CD4-positive, alpha-beta T cell treated with Interleukin-15 for 4 hours (primary cell): ENCODE measurements at regions not wholly inside any gene's neighbourhood (a gene's known extent, or its start where the extent isn't known, plus 50 kb on each side); places are given as distances from the start of the nearest gene placed in this dataset.
"Not testable (repeated sequence)": the region's sequence is repeated elsewhere in the genome, so short reads cannot be mapped to it uniquely, and the experiment has no call there.

Experiments
- DNase-seq: peaks from one replicate; pipeline ENCODE4 v3.0.0-alpha.2; 2020; ENCODE audit warnings: low spot score

DNA sequence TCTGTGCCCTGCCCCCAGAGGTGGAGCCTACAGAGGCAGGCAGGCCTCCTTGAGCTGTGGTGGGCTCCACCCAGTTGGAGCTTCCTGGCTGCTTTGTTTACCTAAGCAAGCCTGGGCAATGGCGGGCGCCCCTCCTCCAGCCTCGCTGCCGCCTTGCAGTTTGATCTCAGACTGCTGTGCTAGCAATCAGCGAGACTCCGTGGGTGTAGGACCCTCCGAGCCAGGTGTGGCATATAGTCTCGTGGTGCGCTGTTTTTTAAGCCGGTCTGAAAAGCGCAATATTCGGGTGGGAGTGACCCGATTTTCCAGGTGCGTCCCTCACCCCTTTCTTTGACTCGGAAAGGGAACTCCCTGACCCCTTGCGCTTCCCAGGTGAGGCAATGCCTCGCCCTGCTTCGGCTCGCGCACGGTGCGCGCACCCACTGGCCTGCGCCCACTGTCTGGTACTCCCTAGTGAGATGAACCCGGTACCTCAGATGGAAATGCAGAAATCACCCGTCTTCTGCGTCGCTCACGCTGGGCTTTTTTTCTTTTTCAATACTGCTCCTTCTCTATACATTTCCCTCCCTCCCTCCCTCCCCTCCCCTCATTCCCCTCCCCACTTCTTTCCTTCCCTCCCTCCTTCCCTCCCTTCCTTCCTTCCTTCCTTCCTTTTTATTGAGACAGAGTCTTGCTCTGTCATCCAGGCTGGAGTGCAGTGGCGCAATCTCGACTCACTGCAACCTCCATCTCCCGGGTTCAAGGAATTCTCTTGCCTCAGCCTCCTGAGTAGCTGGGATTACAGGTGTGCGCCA, 197.1 kb upstream of the TBL1XR1 start:
- DNase-seq: not testable (repeated sequence)

DNA sequence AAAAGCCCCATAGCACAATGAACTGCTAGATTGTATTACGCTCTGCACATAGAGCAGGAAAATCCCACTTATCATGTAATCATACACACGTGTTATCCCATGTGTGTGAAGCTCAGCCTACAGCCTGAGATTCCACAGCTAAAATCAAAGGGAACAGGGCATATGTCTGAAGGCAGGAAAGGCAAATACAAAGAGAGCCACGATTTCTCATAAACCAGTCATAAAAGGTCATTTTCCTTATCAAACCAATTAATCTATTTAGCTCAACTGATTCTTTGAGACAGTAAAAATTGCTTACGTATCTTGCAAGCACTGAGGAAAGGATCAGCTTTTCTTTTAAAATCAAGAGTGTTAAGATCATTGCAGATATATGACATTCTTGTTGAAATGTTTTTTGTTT, 199.5 kb upstream of the TBL1XR1 start:
- DNase-seq: no peak

DNA sequence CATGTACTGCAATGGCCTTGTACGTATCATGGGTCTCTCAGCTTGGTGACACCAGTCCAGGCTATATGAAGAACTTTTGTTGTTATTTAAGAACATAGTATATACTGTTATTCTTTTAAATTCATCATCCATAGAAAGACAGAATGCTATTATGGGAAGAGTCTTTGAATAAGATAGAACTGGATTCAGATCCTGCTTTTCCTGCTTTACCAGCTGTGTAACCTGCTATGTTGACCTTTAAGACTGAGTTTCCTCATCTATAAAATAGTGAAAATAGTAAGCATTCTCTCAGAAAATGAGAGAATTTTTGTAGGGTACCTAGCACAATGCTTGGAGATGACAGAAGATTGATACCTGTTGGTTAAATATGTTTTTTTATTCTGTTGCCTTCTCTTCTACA, 204.1 kb upstream of the TBL1XR1 start:
- DNase-seq: no peak

DNA sequence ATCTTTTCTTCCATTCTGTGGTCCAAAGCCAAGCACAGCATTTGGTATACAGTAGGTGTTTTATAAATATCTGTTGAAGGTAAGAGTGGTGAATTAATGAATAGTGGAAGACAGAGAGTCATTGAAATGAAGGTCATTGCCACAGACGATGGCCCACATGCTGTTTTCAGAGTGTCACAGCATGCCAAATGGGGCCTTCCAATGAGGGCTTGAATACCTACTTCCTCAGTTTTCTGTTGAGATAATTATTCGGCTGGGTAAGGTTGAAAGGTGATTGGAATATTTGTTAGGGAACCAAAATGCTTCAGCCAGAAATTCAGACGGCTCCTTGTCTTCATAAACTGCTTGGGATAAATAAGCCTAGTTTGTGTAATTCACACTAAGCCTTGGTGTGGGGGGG, 205.3 kb upstream of the TBL1XR1 start:
- DNase-seq: no peak

DNA sequence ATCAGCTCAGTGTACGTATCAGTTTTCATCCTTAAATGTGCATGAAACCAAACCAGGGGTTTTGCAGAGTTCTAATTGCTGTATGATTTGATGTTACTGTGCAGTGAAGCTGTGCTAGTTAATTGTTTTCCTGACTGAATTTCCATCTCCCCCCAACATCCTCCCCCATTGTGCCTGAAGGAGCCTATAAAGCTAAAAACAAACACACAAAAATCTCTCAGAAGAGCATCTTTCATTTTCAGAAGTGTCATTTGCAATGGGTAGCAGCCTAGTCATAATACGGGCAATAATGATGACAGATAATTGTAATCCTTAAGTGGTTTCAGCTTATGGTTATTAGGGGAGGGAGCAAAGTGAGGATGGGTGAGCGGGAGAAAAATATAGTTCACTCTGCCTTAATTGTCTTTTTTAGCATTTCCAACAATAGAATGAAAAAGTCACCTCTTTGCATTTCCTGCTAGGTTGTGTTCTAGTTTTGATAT, 207.9 kb upstream of the TBL1XR1 start:
- DNase-seq: no peak

DNA sequence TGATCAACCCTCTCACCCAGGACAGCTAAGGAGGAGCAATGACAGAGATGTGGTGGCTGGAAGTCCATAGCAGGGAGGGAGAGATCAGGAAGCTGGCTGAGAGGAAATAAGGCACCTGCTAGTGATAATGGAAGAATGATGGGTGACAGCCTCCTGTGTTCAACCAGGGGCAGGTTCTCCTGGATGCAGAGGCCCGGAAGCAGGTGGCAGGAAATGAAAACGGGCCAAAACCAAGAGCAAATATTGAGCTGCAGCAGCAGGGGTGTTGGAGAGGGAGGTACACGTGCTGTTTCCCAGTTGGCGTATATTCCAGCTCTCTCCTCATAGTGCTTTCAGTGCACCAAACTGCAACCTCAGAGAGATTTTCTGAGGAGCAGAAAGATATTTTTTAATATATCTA, 213.4 kb upstream of the TBL1XR1 start:
- DNase-seq: no peak

DNA sequence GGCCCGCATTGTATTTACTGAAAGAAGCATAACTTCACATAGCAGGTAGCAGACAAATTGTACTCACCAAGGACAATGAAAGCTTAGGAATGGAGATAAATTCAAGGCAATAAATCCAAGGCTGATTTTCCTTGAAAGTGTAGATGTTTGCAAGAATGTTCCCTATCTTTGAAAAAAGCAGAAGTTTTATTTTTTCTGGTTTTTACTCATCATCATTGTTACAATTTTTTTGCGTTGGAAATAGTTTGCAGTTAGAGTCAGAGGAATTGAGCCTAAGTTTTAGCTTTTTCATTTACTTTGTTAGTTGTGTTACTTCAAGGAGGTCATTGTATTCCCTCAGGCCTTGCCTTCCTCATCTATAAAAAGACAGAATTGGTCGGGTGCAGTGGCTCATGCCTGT, 213.9 kb upstream of the TBL1XR1 start:
- DNase-seq: no peak

DNA sequence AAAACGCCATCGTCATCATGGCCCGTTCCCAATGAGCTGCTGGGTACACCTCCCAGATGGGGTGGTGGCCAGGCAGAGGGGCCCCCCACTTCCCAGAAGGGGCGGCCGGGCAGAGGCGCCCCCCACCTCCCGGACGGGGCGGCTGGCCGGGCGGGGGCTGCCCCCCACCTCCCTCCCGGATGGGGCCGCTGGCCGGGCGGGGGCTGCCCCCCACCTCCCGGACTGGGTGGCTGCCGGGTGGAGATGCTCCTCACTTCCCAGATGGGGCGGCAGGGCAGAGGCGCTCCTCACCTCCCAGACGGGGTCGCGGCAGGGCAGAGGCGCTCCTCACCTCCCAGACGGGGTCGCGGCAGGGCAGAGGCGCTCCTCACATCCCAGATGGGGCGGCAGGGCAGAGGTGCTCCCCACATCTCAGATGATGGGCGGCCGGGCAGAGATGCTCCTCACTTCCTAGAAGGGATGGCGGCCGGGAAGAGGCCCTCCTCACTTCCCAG, 215.4 kb upstream of the TBL1XR1 start:
- not testable (repeated sequence) for DNase-seq

DNA sequence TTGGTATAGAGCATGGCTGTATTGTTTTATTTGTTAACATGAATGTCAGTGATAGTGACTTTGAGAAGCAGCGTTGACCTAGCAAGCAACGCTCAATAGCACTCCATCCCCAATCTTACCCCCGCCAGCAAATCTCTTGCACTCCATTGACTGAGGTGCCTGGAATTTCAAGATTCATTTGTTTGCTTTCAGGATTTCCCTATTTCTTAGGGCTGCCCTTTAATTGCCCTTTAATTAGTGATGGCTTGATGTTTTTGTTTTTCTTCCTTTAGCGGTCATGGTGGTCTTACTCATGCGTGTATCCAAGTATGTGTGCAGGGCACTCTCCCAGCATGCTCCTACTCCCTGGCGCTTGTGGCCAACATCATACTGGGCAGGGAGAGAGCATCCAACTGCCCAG, 216.8 kb upstream of the TBL1XR1 start:
- DNase-seq: no peak

DNA sequence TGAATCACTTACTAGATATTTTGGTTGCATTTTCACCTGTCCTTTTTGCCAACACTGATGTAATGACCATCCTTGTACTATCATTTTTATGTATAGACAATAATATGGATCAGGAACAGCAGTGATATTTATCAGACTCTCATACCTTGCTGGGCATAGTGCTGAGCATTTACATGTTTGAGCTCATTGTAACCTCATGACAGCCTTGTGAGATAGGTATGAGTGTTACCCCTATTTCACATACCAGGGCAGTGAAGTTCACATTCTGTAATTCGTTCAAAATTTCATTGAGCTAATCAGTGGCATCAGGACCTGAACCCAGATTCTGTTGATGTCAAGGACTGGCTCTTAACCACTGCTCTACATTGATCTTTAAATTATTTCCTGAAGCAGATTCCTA, 221.5 kb upstream of the TBL1XR1 start:
- DNase-seq: no peak

DNA sequence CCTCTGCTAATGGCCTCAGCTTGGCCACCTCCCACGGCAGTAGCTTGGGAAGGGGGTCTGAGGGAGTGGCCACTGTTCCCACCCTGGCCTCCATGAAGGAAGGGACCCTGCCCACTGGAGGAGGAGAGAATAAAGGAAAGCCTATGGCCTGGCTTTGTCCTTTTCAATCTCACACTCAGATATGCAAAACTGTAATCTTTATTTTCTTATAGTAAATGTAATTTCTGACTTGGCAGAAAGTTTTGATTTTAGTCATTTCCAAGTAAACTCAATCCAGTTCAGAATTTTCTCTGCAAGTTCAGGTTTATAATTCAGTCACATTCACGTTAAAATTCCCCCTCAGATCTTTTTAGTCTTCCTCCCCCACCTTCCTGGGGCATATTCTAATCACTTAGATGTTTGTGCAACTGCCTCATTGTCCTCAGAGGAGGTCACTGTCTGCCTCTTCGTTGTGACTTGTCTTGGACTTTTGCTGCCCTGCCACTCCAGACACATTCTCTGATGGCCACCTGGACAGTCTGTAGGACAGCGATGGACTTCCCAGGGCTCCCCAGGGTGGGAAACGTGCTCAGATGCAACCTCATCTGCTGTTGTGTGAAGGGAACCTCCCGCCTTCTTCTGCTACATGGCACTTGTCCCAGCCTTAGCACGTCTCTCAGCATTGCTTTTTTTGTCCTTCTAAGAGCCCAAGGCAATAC, 222.8 kb upstream of the TBL1XR1 start:
- no peak for DNase-seq

DNA sequence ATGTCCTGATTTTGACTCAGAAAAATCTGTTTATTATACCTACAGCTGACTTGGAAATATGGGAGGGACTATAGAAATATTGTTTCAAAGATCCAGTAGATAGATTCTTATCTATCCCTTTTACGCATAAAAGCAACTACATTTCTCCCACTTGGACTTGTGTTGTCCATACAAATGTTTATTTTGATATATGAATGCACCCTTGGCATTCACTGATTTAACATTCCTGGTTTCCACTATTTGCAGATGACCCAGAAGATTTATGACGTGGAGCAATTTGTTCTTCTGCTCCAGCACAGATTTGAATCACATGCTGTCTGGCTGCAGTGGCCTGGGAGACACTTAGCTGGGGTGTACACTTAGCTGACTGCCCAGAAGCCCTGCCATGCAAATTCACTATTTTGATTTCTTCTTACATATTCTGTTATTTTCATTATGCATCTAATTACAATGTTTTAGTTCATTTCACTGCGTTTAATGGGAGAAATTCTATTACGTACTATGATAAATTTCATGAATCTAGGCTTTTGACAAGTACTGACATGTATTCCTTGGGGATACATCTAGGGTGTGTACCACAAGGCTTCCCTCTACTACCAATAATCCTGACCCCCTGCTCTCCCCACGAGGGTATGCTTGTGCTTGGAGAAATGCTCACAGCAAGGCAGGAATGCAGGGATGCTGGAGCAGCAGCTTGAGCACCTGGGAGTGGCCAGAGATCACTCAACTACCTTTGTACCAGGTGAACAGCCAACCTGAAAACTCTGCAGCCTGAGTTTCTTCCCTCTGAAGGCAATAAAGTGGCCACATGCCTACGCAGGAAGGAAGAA, 223.6 kb upstream of the TBL1XR1 start:
- DNase-seq: no peak

DNA sequence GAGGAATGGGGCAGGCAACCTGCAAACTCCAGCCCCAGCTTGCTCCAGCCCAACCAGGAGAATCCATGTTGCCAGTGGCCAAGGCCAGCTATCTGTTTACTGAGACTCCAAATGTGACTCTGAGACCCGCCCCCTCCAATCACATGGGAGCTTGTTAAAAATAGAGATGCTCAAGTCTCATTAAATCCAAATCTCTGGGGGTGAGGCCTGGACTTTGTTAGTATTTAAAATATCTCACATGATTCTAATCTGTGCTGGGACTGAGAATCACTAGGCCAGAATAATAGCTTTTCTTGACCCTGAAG, 224.2 kb upstream of the TBL1XR1 start:
- no peak for DNase-seq

DNA sequence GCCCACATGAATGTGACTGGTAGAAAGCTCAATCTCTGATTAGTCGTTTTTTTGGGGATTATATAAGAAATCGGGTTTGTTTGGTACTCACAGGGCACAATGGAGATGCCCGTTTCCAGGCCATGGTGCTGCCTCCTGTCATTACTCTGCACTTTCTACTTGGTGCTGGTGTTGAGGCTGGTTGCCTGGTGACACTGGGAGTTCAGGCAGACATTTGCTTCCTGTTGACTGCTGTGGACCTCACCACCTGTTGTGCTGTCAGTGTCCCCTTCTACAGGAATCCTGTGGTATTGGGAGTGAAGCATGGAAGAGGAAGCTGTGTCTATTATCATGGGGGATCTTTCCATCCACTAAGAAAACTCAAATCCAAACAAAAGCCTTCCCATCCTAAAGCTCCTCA, 227.2 kb upstream of the TBL1XR1 start:
- DNase-seq: no peak

DNA sequence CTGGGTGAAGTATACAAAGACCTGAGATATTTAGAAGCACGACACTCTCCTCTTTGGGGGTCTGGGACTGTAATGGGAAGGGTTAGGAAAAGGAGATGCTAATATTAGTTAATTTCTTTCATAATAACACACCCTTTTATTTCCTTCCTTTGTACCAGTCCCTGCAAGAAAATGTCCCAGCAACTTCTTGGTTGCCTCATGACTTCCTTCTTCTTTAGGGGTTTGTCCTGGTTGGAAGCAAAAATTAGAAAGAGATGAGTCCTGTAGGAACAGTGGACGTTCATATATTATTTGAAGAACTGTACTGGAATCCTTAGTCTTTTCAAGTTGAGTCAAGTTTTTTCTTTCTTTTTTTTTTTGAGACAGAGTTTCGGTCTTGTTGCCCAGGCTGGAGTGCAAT, 227.8 kb upstream of the TBL1XR1 start:
- DNase-seq: no peak

DNA sequence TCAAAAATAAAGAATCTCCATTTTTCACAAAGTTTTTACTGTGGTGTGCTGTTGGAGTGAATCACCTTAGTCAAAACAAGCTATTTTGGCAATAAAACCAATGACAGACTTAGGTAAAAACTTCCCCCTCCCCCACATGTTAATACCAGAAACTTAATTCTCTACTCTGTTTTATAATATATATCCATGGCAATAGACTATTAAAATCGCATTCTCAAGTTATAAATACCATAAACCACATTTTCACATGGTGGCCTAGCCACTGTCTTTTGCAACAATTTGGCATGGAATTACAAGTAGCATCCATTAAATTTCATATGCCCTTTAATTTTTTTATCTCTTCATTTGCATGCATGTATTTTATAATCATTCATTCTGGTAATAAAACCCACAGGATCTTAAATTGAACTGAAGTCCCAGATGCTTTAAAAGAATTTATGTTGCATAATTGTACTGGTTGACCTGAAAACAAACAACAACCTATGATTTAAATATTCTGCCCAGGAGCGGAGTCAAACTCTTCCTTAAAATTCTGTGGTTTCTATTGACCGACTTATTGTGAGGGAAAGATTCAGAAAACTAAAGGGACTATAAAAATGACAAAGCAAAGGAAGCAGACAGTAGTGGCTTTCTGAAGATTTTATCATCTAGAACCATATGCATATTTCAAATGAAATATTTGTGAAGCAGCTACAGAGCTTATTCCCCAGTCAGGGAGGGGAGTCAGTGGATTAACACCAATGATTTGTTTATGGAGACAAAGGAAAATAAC, 229.0 kb upstream of the TBL1XR1 start:
- DNase-seq: no peak

DNA sequence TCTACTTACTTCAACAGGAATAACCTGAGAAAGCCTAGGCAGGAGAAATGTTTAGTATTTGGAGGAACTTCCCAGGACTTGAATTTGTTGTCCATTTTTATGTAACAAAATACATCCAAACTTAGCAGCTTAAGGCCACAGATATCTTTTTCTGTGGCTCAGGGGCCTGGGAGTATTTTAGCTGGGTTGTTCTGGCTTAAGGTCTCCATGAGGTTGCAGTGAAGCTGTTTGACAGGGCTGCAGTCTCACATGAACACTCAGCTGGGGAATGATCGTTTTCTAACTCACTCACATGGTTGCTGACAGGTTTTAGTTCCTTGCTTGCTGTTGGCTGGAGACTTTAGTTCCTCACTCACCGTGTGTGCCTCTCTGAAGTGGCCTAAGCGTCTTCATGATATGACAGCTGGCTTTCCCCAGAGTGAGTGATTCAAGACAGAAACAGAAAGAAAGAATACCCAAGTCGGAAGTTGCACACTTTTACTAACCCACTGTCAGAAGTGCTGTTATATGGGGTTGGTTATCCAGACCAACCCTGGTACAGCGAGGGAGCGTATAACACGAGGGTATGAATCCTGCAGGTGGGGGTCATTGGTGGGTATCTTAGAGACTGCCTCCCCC, 229.7 kb upstream of the TBL1XR1 start:
- peak; percentile 61 for DNase-seq

DNA sequence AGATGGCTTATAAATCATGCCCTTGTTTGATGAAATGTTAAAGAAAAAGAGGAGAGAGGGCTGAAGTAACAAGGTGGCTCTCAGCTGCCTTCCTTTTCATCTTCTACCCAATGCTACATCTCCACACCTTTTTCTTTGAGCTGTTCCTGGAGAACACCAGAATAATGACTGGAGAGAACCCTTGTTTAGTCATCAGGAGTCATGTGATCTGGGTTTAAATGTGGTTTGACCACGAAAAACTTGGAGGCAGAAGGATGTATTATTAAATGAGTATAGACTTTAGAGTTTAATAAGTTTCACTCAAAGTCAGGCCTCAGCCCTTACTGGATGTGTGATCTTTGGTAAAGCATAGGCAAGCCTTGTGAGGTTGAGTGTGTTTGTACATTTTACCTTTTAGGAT, 230.3 kb upstream of the TBL1XR1 start:
- peak; percentile 43 for DNase-seq

DNA sequence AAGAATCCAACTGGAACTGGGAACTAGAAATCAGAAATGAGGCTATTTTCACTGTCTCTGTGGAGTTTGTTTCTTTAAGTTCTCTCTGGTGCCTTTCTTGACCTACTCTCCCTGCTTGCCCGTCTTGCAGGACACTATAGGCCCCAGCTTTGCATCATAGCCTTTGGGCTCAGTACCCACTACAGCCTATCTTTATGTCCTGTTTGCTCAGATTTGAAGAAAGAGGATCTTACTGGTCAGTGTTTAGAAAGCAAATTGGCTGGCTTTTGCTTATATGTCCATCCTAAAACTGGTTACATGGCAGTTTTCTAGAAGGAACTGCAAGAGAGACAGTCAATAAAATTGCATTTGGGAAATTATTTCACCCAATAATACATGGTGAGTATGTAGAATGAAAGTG, 231.8 kb upstream of the TBL1XR1 start:
- no peak for DNase-seq

DNA sequence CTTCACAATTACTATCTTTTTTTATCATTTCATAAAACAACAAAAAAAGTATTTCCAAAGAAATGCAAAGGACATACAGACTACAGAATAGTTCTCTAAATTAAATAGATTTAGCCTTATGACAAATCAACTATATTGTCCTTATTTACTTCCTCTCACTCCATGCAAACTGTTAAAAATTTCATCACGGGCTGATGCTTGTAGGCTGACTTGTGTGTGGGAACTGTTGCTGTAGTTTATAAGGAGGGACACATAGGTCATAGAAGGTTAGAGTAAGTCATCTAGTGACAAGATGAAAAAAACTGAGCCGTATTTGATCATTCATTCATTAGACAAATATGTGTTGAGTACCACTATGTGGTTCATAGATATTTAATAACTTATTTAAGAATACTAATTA, 232.5 kb upstream of the TBL1XR1 start:
- DNase-seq: no peak

DNA sequence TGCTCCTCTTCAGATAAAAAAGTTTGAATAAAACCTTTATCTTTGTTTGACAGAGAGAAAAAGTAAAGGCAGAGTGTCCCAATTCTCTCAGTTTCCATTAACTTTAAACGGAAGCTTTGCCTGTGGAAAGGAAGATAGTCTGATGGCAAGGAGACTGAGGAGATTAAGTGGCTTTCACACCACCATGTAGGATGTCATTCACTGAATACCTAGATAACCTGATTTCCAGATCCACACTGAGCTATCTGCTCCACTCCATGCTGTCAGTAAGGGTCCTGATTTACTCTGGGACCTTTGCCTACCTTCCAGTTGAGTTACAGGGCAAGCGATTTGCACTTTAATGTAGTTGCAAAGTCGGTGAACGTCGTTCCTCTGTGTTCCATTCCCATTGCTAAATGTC, 233.4 kb upstream of the TBL1XR1 start:
- DNase-seq: no peak
